ENCODE measurements at regions not wholly inside any gene's neighbourhood (a gene's known extent, or its start where the extent isn't known, plus 50 kb on each side); places are given as distances from the start of the nearest gene placed in this dataset.
"Not testable (repeated sequence)": the region's sequence is repeated elsewhere in the genome, so short reads cannot be mapped to it uniquely, and the experiment has no call there.

DNA sequence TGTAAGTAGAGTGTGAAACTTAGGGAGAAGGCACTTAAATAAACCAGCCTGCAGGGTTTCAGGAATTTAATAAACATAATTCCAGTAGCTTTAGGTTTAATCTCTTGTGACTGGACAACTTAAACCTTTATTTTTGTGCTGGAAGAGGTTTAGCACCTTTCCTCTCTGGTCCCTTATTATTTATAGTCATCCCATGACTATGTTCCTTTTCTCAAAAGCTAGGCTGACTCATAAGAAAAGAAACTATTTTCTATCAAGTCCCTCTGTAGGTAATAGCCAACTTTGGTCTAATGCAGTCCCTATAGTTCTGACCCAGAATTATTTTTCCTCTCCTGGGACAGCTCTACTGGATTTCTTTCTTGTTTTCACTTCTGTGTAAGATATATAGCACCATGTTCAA, 588.9 kb downstream of the NR2F1-AS1 start:
- DNase-seq (ENCODE audit: low spot score), result no peak

DNA sequence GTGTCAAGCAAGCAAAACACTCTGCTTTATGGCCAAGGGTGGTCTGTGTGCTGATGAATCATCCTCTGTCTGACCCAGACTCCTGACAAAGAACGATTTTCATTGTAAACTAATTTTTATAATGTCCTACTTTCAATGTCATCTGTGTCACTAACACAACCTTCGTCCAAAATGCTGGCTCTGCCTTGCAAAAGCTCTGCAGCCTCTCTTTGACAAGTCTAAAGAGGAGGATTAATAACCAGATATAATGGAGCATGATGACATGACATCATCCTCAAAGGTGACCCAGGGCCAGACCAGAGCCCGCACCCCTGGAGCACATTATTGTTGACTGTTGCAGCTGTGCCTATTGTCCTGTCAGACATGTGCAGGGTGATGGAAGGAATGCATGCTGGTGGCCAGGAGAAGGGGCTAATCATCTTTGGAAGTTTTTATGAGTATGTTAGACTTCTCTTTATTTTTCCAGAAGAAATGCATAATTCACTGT, 589.4 kb downstream of the NR2F1-AS1 start:
- no peak for DNase-seq (ENCODE audit: low spot score)

DNA sequence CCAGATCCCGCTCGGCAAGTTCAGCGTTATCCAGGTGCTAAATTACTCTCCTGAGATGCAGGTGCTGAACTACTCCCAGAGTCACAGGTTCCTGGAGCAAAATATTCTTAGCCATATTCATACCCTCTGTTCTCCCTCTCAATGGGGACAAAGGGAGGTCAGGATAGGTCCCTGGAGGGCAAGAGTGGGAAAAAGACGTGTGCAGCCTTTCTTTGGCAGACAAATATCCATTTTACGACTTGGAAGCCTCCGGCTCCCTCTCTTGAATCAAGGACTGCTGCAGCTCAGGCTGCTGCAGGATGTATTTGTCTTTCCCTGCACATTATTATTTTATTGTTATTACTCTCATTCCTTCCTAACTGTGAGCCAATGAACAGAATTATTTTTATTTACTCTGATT, 590.2 kb downstream of the NR2F1-AS1 start:
- DNase-seq (ENCODE audit: low spot score), result no peak

DNA sequence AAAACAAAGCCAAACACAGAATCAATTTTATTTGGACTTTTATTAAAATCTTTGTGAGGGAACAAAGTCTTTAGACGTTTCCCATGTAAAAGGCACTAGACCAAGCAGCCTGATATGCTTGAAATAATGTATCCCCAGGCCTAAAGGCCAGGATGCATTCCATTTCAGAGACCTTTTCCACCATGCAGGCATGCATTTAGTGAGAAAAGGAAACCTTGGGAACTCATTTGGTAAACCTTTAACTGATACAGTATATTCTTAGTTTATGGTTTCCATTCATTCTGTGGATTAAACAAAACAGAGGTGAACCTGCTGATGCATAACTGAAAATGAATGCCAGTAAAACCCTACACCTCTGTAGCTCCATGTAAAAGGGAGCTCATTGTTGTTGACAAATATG, 600.0 kb downstream of the NR2F1-AS1 start:
- no peak for DNase-seq (ENCODE audit: low spot score)

DNA sequence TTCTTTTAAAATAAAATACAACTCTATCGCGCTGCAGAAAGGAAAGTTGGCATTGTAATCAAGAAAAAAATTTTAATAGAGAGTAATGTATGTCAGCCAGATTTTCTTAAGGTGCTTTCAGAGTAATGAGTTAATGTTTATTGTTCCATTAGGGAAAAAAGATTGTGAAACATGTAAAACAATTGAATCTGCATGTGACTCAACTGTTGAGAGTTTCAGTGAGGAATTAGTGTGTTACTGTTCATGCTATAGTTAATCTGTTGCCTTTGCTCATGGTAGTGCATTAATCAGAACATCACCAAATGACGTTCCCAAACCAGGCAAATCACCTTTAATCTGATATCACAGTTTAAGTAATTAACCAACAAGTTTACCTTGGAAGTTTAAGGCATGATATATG, 600.5 kb downstream of the NR2F1-AS1 start:
- no peak for DNase-seq (ENCODE audit: low spot score)

DNA sequence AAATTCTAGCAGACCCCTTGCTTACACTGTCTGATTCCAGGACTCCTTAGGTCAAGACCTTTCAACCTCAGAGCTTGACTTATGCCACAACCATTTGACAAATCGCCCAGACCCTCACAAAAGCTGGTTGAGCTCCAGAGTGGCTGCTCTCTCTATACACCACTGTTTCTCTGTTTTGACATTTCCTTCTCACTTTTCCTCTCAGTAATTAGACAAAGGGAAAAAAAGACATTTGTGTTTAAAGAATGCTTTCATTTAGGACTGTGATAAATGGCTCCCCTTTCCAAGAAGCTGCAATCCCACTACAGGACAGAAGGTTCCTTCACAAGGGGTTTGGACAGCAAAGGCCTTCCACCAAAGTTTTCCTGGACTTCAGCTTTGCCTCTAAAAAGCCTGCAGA, 601.3 kb downstream of the NR2F1-AS1 start:
- no peak for DNase-seq (ENCODE audit: low spot score)

DNA sequence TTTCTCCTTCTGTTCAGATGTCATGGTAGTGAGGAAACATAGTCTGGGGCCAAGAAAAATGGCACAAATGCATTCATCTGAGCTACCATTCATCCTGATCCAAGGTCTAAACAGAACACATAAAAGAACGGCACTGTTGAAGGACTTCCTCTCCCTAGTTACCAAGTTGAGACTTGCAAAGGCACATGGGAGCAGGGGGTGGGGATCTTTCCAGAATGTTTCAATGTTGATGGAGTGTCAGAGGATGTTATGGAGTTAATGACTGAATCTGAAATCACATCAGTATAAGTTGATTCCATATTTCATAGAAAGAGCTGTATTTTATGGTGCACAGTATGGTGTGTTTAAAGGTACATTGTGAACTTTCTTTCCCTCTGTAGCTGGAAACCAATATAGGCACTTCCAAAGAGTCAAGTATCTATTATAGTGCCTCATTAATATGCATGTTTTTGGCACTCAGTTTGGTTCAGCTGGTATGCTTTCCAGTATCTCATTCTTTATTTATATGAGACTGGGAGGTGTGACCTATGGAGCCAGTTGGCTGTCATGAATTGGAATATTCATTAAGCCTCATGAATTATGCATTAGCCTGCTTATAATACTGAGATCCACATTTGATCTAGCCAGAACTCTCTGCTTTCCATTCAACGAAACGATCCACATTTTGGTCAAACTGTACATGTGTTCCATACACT, 603.0 kb downstream of the NR2F1-AS1 start:
- no peak for DNase-seq (ENCODE audit: low spot score)

DNA sequence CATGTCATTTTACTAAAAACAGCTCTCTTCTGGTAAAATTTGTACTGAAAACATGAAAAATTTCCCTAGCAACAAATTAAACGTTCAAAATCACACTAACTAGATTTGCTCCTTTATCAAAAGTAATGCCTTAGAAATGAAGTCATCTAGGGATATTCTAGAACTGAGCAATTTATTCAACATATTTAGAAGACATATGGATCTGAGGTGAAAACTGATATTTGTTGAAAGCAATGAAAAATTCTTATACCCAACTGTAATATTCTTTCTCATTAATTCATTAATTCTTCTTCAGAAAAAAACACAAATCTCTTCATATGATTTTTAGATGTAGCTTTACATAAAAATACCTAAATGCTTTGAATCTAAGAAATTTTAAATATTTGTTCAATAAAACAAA, 604.9 kb downstream of the NR2F1-AS1 start:
- no peak for DNase-seq (ENCODE audit: low spot score)

DNA sequence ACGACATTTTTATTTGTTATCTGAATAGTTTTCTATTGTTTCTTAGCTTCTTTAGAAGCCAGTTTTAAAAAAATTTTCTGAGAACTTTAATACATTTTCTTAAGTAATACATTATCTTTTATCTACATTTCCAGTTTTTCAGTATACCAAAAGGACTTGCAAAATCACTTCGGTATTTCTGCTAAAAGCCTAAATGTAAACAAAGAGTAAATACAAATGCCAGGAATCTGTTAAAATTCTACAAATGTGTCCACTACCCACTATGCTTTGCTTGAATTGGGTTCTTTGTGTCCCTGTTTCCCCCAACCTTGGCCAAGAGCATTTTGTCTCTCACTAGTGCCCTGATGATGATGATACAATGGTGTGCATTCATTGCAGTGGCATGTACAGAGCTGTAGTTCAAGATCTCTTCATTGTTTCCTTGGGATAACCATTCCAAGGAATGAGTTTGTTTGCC, 611.2 kb downstream of the NR2F1-AS1 start:
- DNase-seq (ENCODE audit: low spot score), result no peak

DNA sequence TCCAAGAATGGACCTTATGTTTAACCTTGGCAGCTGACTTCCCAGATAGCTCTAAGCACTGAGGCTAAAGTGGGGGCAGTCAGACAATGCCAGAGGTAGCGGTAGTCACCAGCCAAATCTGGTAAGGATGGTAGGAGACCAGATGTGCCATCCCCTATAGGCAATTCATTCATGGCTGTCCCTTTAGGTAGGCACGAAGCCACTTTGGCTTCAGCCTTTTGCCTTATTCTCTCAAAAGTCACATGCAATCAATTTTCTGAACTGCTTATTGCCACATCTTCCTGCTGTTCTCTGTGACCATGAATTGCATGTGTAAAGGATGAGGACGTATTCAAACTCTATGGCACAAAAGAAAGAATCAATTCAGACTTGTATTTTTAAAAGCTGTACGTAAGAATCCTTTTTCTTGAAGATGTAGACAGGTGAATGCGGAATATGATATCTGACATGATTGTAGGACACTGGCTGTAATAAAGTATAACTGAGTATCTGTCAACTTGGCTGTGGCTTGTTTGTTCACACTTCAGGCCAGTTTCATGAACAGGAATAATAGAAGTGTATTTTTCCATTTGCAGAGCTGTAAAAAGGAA, 611.7 kb downstream of the NR2F1-AS1 start:
- DNase-seq (ENCODE audit: low spot score), result no peak

DNA sequence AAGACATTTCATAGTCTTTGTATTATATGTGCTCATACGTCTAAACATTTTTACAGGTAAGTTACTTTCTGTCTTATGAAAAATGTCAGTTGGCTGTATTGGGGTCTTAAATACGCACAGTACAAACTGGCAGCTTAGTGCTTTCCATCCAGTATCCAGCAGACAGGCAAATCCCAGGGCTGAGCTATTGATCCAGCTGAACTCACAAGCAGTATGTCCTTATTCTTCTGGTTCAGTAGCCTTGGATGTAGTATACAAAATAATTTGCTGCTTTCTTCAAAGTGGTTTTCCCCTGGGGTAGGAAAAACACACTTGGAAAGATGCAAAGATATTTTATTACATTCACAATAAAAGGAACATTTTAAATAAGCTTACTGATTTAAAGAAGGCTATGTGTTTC, 617.2 kb downstream of the NR2F1-AS1 start:
- DNase-seq (ENCODE audit: low spot score), result no peak

DNA sequence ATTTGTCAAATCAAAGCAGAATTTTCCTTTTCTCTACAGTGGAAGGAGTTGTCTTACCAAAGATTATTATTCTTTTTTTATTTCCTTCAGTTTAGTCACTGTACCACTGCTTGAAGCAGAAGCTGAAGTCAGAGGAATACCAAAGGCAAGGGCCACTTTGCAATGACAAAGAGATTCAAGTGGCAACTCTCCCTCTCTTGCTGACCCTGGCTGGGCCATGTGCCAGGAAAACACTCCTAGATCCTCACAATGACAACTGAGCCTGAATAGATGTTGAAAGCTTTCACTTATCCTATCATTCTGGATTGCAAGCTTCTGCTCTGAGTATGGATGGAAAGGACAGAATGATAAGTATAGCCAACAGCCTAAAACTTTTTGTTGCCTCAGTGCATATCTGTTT, 618.3 kb downstream of the NR2F1-AS1 start:
- no peak for DNase-seq (ENCODE audit: low spot score)

DNA sequence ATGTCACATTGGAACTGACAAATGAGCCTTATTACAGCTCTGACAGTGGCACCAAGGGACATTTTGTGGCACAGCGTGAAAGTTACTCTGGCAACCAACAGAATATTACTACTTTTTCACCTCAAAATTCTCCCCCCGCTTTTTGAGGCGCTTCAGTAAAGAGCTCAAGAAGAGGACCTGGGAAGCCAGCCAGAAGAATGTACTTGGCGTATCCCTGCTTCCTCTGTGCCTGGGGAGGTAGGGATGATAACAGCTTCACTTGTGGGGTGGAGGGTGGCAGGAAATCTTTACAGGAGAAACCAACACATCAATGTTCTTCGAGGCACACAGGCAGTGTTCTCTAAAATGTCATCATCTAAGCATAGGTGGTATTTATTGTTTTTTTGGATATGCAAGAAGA, 624.1 kb downstream of the NR2F1-AS1 start:
- DNase-seq (ENCODE audit: low spot score), result no peak

DNA sequence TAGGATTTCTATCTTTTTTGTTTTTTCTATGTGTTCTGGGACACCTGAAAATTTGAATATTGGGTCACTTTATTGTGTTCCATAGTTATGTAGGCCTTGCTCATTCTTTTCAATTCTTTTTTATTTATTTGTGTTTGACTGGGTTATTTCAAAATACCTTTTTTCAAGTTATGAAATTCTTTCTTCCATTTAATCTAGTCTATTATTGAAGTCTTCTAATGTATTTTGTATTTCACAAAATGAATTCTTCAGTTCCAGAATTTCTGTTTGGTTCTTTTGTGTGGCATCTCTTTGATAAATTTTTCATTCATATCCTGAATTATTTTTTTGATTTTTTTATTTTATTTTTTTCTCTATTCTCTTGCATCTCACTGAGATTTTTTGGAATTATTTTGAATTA, 628.8 kb downstream of the NR2F1-AS1 start:
- no peak for DNase-seq (ENCODE audit: low spot score)

DNA sequence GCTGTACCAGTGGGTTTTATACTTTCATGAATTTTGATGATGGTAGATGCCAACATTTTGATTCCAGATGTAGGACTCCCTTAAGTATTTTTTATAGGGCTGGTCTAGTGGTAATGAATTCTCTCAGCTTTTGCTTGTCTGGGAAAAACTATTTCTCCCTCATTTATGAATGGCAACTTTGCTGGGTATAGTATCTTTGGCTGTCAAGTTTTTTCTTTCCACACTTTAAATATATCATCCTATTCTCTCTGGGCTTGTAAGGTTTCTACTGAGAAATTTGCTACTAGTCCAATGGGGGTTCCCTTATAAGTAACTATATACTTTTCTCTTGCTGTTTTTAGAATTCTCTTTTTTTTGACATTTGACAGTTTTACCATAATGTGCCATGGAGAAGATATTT, 629.3 kb downstream of the NR2F1-AS1 start:
- DNase-seq (ENCODE audit: low spot score), result no peak

DNA sequence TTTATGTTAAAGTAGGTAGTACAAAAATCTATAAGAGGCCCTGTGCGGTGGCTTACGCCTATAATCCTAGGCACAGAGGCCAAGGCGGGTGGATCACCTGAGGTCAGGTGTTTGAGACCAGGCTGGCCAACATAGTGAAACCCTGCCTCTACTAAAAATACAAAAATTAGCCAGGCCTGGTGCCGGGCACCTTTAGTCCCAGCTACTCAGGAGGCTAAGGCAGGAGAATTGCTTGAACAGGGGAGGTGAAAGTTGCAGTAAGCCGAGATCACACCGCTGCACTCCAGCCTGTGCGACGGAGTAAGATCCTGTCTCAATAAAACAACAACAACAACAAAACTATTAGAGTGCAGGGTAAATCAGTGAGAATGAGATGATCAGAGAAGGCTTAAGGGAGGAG, 634.5 kb downstream of the NR2F1-AS1 start:
- no peak for DNase-seq (ENCODE audit: low spot score)

DNA sequence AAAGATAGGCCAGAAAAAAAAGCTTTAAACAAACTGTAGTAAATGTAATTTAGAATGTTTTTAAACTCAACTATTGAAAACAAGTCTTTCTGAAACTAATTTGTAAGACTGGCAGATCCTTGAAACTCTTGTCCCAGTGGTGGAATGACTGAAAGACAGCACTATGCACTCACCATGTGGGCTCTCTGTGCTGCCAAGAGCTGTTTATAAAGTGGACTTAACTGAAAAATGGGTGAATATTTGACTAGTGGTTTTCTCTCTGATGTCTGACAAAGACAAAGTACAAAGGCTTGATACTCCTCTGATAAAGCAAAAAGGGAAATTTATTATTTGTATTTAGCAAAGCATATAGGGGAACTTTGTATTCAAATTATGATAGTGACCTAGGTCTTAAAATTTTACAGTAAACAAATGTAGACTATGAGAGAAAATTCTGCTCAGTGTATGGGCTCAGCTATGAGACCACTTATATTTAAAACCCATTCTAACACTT, 635.4 kb downstream of the NR2F1-AS1 start:
- no peak for DNase-seq (ENCODE audit: low spot score)

DNA sequence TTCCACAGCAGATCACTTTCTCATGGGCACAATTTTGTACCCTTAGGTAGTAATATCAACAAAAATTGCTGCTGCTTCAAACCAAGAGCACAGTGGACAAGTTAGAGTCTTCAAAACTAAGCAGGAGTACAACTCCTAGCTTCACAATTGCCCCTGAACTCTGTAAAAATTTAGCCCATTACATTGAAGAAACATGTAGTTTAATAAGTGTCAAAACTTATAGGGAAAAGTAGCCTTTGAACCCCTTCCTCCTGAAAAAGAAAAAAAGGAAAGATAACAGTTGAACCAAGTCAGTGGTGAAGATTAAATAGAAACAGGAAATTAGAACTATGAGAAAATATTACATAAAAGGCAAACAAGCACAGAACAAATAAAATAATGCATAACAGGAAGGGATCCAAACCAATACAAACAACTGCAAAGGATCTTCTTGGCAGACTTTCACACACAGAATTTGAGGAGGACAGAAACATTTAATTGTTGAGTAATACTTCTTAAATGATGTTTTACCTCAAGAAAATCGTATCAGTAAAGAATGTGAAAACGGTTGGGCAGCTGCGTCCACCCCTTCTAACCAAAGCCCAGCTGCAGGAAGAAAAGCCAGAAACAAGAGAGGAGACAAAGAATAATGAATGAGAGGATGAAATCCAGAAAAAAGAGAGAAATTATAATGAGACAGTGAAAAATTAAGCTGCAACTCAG, 636.0 kb downstream of the NR2F1-AS1 start:
- DNase-seq (ENCODE audit: low spot score), result no peak

DNA sequence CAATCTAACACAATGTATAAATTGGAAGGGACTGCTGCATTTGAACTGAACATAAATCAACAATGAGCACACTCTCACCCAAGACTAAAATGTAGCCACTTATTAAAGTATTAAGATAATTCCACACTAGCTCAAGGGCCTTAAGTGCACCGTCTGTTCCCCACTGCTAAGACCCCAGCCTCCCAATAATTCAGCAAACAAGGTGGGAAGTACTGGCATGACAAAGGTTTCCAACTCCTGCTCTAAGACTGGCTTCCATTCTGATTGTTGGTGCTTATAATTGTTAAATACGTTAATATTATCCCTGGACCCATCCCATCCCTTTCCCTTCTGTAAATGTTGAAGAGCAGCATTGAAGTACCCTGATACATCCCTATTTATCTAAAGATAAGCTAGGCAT, 636.7 kb downstream of the NR2F1-AS1 start:
- no peak for DNase-seq (ENCODE audit: low spot score)

DNA sequence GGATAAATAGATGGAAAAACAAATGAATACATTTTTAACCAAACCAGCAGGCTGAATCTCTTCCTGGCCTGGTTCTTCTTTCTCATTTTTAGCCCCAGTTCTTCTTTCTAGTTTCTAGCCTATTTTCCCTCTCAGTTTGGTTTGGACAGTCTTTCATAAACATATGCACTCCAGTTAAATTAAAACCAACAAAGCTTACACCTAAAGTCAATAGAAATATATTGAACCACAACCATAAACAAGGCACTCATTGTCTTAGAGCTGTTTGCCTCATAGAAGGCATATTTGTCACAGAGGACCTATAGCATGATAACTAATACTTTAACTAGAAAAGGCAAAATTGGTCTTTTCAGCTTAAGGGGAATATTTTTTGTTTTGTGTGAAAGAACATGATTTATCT, 638.3 kb downstream of the NR2F1-AS1 start:
- DNase-seq (ENCODE audit: low spot score), result no peak

DNA sequence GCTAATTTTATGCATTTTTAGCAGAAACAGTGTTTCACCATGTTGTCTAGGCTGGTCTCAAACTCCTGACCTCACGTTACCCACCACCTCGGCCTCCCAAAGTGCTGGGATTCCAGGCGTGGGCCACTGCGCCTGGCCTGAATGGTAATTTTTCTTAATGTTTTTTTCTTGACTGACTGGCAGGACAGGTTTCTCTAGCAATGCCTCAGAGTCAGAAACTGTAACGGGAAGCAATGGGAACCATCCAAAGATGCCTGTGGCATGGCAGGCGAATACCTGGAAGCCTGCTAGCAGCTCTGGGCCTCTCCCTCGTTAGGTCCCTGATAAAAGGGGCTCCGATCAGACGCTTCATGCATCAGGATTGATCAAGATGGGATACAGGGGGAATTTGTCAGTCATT, 639.2 kb downstream of the NR2F1-AS1 start:
- no peak for DNase-seq (ENCODE audit: low spot score)

DNA sequence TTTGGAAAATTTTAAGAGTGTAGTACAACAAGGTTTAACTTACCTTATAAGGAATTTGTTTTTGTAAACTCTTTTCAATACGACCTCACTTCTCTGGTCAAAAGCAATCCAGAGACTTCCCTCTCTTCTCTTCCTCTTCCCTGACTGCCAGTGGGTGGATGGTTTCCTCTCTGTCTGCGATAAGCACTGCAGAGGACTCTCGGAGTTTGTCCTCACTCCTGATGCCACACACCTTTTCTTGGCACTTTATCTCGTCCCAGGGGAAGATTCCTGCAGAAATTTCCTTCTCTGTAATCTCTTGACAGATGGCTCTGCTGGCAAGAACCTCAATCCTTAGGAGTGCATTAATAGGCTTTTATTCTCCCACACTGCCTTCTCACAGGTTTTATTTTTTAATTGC, 641.6 kb downstream of the NR2F1-AS1 start:
- no peak for DNase-seq (ENCODE audit: low spot score)

DNA sequence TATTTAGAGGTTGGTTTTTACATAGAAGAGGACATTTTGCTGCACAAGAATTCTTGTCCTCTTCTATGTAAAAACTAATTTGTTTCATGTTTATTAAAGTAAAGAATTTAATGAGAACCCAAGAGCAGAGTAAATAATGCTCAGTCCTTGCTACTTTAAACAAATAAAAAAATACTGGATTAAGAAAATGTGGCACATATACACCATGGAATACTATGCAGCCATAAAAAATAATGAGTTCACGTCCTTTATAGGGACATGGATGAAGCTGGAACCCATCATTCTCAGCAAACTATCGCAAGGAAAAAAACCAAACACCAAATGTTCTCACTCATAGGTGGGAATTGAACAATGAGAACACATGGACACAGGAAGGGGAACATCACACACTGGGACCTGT, 643.6 kb downstream of the NR2F1-AS1 start:
- DNase-seq (ENCODE audit: low spot score), result not testable (repeated sequence)

All from iPS-NIHi11 (cell line).